Fibroblast of villous mesenchyme (primary cell): ENCODE measurements at regions not wholly inside any gene's neighbourhood (a gene's known extent, or its start where the extent isn't known, plus 50 kb on each side); places are given as distances from the start of the nearest gene placed in this dataset.

Experiments used
- DNase-seq: peaks from one replicate; pipeline ENCODE4 v3.0.0-alpha.2; 2010; ENCODE audit warnings: low read depth
- H3K4me3 ChIP-seq: 2 replicates; pipeline ENCODE4 v1.5.1; 2011; ENCODE audit warnings: low read depth, mild to moderate bottlenecking, low read length
- CTCF ChIP-seq: IDR thresholded peaks from 2 replicates; pipeline ENCODE4 v1.5.1; 2012; ENCODE audit warnings: low read depth, mild to moderate bottlenecking, low read length; ENCODE audit not compliant: insufficient read depth

GRCh38 chr13:105774739-105775460 lies 760.6 kb downstream of the EFNB2 start:
- no peak for TF ChIP-seq CTCF
- DNase-seq, result peak; percentile 58
- no peak overlapping the region for H3K4me3 ChIP-seq

GRCh38 chr13:105773863-105774538 lies 761.5 kb downstream of the EFNB2 start:
- TF ChIP-seq CTCF, result no peak
- peak; percentile 34 for DNase-seq

GRCh38 chr13:105773241-105773640 lies 762.2 kb downstream of the EFNB2 start:
- H3K4me3 ChIP-seq, result no peak overlapping the region
- DNase-seq, result no peak
- no peak for TF ChIP-seq CTCF

More at GRCh38 chr13:105773863-105774538, 761.5 kb downstream of the EFNB2 start:
- no peak overlapping the region for H3K4me3 ChIP-seq

- H3K4me3 ChIP-seq, result no peak overlapping the region
- no peak for DNase-seq
- no peak for TF ChIP-seq CTCF
These were observed 771.0 kb downstream of the EFNB2 start for GRCh38 chr13:105764486-105764885.

- H3K4me3 ChIP-seq, result no peak overlapping the region
- no peak for DNase-seq
- TF ChIP-seq CTCF, result no peak
These were observed 771.6 kb downstream of the EFNB2 start for GRCh38 chr13:105763851-105764250.

GRCh38 chr13:105762096-105762495 lies 773.4 kb downstream of the EFNB2 start:
- no peak for TF ChIP-seq CTCF
- no peak for DNase-seq
- no peak overlapping the region for H3K4me3 ChIP-seq
